GM13977 (cell line): ENCODE measurements at regions not wholly inside any gene's neighbourhood (a gene's known extent, or its start where the extent isn't known, plus 50 kb on each side); places are given as distances from the start of the nearest gene placed in this dataset.

Source experiments
- DNase-seq: peaks from one replicate; pipeline ENCODE4 v3.0.0; 2012; ENCODE audit warnings: low spot score
- CTCF ChIP-seq: IDR thresholded peaks from 2 replicates; pipeline ENCODE4 v1.5.1; 2012; ENCODE audit warnings: mild to moderate bottlenecking, control low read depth; ENCODE audit not compliant: insufficient read depth; ENCODE audit errors: extremely low read depth, missing control alignments
- in situ Hi-C: fragments of 300-500 bp; cut with MboI; formaldehyde crosslinking; loops from one replicate; pipeline ENCODE4 v1.12.0; 2022; ENCODE audit warnings: low sequenced_read_pairs, low pct_unique_long_range_greater_than_20kb, mixed read lengths, inconsistent platforms; ENCODE audit not compliant: unreplicated experiment

GRCh38 chr3:72149645-72150300, 364.8 kb upstream of the PROK2 start:
- no peak for TF ChIP-seq CTCF
- in situ Hi-C loops: no loop called here
- DNase-seq: no peak

- in situ Hi-C loops: no loop called here
- DNase-seq: no peak
- TF ChIP-seq CTCF: no peak
Measured at GRCh38 chr3:72147600-72147999, 362.7 kb upstream of the PROK2 start.

- TF ChIP-seq CTCF: no peak
- no peak for DNase-seq
- in situ Hi-C loops: no loop called here
Measured at GRCh38 chr3:72145506-72146380, 360.8 kb upstream of the PROK2 start.

- peak; percentile 29 for DNase-seq
- no peak for TF ChIP-seq CTCF
- in situ Hi-C loops: no loop called here
Measured at GRCh38 chr3:72144773-72145505, 360.0 kb upstream of the PROK2 start.

GRCh38 chr3:72143966-72144717, 359.2 kb upstream of the PROK2 start:
- in situ Hi-C loops: no loop called here
- no peak for TF ChIP-seq CTCF
- DNase-seq: no peak

- TF ChIP-seq CTCF: no peak
- DNase-seq: no peak
- in situ Hi-C loops: no loop called here
Measured at GRCh38 chr3:72143322-72143721, 358.4 kb upstream of the PROK2 start.
